ENCODE measurements at regions not wholly inside any gene's neighbourhood (a gene's known extent, or its start where the extent isn't known, plus 50 kb on each side); places are given as distances from the start of the nearest gene placed in this dataset.
"Not testable (repeated sequence)": the region's sequence is repeated elsewhere in the genome, so short reads cannot be mapped to it uniquely, and the experiment has no call there.

DNA sequence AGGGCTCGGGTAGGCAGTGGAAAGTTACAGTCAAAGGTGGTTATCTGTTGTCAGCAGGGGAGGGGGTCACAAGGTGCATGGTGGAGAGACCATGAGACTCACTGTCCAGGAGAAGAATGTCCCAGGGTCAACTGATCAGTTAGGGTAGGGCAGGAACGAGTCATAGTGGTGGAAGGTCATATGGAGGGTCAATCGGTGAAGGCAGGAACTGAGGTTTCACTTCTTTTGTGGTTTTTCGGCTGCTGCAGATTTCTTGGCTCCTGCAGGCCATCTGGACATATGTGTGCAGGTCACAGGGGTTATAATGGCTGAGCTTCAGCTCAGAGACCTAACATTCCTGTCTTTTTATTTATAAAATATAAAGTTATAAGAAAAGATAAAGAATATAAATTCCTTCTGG lies 506.2 kb upstream of the ROBO2 start:
- TF ChIP-seq POLR2A (IDR thresholded peaks at IDR 0.05; ENCODE audit: low read depth); POLR2AphosphoS5 (IDR thresholded peaks at IDR 0.05): not testable (repeated sequence)
- TF ChIP-seq, protein P1, sequence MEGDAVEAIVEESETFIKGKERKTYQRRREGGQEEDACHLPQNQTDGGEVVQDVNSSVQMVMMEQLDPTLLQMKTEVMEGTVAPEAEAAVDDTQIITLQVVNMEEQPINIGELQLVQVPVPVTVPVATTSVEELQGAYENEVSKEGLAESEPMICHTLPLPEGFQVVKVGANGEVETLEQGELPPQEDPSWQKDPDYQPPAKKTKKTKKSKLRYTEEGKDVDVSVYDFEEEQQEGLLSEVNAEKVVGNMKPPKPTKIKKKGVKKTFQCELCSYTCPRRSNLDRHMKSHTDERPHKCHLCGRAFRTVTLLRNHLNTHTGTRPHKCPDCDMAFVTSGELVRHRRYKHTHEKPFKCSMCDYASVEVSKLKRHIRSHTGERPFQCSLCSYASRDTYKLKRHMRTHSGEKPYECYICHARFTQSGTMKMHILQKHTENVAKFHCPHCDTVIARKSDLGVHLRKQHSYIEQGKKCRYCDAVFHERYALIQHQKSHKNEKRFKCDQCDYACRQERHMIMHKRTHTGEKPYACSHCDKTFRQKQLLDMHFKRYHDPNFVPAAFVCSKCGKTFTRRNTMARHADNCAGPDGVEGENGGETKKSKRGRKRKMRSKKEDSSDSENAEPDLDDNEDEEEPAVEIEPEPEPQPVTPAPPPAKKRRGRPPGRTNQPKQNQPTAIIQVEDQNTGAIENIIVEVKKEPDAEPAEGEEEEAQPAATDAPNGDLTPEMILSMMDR (IDR thresholded peaks at IDR 0.05) = not testable (repeated sequence)

Data from esophagus muscularis mucosa (tissue), 3 donors.